NOMO-1 (cell line): ENCODE measurements at regions not wholly inside any gene's neighbourhood (a gene's known extent, or its start where the extent isn't known, plus 50 kb on each side); places are given as distances from the start of the nearest gene placed in this dataset.

ENCODE experiments used
- DNase-seq, 2 experiments: peaks; one replicate each; lab custom pipeline; 2025; ENCODE audit not compliant: unreplicated experiment in 2 of 2; lab: John Stamatoyannopoulos, UW

DNA sequence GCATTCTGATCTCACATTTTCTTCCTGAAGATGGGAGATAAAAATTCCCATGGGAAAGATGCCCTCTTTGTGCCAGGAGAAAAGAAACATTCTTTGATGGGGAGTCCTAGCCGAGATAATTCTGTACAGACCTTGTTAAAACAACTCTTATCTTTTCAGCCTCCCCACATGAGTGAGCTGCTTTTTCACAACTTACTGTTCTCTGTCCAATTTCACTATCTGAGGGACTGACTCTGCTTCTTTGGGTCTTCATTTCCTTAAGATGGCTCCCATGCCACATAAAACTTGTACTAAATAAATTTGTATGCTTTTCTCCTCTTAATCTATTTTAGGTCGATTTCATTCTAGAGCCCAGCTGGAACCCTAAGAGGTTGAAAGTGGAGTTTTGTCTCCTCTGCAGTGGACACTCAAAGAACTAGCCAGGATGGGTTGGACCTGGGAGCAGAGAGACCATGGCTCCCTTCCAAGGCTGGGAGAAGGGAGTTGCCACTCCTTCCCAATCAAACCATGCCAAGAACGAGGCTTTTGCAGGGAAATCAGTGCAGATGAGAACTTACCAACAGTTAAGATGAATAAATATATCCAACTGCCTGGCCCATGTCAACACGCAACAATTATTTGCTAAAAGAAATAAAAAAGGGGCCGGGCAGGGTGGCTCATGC, 285.8 kb upstream of the SULF2 start:
- no peak for DNase-seq

DNA sequence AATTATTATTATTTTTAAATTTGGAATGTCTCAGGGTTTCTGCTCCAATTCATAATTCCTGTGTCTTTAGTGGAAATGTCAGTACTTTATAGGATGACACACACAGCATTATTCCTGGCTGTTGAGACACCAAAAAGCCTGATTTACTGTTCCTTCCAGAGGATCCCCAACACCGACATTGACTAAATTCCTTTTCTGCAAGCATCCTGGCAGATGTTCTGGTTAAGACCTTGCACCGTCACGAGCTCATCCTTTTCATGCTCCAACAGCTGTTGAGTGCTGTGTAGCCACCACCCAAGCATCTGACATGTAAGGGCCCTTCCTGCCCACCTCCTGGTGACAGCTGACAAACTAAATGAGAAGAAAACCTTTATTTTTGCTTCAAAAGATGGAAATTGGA, 284.3 kb upstream of the SULF2 start:
- DNase-seq: no peak

DNA sequence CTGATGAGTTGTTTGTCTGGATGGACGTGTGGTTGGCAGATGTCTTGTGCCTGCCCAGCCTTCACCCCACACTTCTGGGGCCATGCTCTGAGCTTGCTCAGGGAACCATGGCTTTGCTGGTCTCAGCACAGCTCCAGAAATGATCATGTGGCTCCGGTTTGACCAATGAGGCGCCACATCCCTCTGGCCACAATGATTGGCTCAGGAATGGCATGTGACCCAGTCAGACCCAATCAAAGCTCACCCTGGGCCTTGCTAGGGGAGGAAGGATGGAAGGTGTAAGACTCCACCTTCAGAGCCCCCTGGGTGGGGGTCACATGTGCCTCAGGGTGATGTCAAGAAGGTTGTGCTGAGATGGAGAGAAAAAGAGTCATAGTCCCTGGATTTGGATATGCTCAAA, 281.6 kb upstream of the SULF2 start:
- no peak for DNase-seq

DNA sequence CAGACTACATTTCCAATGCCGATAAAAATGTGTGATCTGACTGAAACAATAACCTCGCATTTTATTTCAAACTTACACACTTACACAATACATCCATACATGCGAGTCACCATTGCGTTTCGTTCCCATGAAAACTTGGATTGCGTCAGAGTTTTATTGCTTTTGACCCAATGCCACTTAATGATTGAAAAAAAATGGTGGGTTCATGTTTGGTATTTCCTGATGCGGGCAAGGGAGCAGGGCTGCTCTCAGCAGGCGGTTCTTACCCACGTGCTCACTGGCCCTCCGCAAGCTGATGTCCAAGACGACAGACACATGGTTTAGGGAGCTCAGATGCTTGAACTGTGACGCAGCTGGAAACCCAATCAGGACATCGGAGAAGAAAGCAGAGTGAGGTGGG, 281.0 kb upstream of the SULF2 start:
- DNase-seq: no peak

DNA sequence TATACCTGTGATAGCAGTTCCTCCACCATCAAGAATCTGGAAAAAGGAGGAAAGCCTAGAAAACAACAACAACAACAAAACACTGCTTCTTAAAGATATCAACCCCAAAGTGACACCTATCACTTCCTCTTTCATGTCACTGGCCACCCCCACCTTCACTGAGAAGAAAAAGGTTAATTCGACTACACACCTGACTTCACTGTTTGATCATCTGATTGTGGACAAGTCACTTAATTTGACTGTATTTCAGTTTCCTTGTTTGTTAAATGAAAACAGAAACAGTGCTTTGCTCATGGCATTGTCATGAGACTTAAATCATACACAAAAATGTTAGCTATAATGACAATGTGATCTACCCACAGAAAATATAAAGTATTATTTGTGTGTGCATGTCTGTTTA, 280.6 kb upstream of the SULF2 start:
- DNase-seq: no peak

DNA sequence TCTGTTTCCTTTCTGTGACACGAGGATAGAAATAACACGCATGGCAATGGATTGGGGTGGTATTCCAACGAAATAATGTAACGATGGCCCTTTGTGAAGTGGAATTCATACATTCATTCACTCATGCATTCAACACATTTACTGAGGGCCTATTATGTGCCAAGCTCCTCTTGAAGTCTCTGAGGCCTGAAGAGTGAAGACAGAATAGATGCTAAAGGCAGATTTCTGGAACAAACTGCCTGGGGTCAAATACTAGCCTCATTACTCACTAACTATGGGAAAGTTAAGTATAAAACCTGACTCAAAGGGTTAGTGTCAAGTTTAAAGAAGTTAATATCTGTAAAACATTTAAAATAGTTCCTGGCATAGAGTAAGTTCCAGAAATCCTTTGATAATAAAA, 279.6 kb upstream of the SULF2 start:
- DNase-seq: no peak

DNA sequence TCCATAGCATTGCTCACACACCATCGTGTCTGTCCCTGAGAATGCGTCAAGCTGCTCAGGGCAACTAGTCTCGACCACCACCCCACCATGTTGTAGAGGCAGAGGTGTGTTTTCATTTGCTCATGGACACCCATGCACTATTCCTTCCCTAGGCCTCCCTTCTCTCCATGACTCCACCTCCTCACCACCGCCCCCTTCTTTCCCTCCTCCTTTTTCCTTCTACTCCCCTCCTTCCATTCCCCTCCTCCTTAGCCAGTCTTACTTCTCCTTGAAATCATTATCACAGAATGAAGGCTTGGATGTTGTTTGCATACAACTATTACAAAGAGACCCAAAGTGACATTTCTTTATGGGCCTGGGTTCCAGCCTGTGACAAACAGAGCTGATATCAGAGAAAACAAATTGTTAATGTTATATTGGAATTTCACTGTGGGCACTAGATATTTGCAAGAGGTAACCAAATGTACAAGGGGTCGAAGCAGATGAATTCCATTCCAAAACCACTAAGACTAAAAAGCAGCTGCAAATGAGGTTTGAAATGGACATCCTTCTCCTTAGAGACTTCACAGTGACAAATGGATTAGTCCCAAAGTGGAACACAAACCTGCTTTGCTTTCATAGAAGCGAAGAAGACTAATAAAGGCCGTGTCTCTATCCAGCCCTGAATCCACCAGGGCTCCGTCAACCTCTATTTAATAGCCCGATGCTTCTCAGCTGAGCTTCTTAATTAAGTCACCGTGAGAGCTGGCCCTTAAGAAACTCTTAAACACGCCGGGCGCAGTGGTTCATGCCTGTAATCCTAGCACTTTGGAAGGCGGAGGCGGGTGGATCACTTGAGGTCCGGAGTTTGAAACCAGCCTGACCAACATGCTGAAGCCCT, 275.8 kb upstream of the SULF2 start:
- DNase-seq: no peak

DNA sequence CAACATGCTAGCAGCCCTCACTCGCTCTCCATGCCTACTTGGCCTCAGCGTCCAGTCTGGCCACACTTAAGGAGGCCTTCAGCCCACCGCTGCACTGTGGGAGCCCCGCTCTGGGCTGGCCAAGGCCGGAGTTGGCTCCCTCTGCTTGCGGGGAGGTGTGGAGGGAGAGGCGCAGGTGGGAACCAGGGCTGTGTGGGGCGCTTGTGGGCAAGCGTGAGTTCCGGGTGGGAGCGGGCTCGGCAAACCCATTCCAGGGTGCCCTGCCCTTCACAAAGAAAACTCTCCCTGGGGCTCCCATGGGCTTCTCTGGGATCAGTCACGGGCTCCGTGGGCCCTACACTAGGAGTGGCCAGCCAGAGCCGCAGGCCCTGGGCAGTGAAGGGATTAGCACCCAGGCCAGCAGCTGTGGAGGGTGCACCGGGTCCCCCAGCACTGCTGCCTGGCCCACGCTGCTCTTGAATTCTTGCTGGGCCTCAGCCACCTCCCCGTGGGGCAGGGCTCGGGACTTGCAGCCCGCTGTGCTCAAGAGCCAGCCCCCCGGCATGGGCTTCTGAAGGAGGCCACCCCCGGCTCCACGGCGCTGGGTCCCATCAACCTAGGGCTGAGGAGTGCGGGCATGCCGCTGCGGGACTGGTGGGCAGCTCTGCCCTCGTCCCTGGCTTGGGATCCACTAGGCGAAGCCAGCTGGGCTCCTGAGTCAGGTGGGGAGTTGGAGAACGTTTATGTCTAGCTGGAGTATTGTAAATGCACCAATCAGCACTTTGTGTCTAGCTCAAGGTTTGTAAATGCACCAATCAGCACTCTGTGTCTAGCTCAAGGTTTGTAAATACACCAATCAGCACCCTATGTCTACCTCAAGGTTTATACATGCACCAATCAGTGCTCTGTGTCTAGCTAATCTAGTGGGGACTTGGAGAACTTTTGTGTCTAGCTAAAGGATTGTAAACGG, 273.6 kb upstream of the SULF2 start:
- DNase-seq: no peak

DNA sequence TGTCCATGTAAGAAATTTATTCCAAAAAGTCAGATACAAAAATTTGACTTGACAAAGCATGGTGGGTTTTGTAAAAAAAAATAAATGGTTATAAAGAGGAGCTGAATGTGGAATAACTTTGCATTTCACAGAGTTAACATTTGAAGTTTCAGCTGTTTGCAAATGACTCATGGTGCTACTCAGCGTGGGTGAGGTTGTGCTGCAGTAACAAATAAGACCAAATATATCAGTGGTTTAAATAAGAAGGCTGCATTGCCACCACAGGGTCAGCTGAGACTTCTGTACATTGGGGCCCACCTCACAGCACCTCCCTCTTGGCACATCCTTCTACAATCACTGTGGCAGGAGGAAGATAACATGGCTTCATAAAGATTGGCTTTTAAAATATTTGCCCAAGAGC, 272.5 kb upstream of the SULF2 start:
- DNase-seq: no peak

DNA sequence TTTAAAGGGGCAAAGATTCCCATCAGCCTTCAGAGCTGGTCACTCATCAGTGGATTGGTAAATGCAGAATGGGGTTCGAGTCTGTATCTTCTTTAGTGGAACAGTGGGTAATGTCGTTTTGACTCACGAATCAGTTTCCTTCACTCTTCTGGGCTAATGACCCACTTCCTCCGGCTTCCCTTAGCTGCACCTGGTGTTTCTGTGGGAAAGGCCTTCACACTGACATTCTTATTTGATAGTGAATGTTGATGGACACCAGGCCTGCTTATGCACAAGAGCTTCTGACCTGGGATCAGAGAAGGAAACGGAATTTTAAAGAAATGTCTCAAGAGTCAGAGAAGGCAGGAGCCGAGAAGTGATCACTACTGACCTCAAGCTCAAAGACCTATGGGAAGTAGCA, 272.0 kb upstream of the SULF2 start:
- no peak for DNase-seq

DNA sequence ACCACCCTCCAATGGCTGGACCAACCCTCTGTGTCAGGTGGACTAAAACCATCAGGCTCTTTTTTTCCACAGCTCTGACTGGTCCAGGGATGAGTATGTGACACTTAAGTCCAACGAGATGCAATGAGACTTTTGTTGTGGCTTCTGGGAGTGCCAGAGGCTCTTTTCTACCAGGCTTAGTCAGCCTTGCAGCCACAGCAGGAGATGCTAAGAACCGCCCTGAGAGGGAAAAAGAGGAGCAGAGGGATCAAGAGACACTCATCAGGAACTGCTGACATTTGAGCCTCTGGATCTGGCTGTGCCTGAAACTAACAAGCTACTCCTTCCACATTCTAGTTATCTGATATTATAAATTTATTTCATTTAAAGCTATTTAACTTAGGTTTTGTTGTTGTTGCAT, 270.9 kb upstream of the SULF2 start:
- no peak for DNase-seq

DNA sequence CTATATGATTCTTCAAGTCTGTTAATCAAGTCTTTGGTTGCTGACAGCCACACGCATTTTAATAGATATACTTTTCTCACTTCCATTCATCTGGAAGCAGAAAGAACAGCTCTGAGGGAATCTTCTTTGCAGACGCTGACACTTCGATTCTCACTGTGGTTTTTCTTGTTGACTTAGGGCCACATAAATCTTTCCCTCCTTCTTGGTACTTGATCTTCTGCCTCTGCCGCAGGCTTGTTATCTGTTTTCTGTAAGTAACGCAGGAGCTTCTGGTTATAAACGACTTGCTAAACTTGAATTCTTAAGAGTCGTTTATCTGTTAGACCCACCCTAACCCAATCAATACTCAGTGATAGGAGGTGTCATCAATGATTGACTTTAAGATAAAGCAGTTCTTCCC, 268.8 kb upstream of the SULF2 start:
- no peak for DNase-seq

DNA sequence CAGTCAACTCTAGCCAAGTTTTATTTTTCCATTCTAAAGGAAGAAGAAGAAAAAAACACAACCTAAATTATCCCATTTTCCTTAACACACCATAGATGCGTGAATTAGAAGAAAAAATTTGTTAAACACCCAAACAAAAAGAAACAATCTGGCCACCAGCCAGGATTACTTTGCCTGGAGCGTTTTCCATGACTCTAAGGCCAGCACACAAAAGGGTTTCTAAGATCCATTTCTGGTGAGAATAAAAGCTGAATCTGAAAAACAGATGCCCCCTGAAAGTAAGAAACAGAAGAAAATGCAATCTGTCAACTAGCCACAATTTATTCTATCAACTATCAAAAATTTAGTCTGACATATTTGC, 267.2 kb upstream of the SULF2 start:
- DNase-seq: no peak

DNA sequence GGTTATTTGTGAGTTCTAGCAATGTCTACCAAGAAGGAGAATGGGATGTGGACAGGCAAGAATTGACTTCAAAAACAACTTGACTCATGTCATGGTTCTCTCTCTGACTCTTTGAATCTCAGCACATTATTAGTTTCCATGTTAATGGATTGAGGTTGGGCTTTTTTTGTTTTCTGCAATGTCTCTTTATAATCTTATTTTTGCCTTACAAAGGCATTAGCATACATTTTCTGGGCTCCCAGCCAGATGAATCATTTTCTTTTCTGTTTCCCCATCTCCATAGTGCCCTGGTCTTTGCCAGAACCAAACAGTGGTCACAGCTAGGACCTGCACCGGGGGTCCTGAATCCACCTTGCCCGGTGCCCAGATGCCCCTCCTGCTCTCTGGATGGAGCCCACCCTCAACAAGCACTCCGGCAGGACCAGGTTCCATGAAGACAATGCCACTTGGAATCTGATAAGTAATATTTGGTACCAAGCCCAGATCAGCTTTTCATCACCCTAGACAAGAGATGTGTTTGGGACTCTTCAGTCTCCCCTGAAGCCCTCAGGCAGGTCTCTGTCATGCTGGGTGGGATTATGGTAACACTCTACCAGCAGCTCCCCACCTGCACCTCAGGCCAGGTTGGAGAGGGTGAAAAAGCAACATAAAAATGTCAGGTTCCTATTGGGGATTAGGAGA, 266.7 kb upstream of the SULF2 start:
- no peak for DNase-seq

DNA sequence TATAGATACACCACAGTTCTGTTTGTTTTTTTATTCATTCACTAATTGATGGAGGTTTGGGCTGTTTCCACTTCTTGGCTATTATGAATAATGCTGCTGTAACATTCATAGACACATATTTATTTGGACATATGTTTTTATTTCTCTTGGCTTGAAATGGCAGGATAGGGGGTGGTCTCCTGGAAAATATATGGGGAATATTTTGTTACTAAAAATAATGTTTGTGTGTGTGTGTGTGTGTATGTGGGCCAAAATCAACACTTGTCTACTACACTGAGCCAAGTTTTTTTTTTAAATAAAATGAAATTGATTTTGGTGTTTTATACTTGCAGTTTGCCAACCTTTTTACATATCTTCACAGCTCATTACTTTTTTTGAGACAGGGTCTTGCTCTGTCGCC, 264.4 kb upstream of the SULF2 start:
- DNase-seq: no peak

DNA sequence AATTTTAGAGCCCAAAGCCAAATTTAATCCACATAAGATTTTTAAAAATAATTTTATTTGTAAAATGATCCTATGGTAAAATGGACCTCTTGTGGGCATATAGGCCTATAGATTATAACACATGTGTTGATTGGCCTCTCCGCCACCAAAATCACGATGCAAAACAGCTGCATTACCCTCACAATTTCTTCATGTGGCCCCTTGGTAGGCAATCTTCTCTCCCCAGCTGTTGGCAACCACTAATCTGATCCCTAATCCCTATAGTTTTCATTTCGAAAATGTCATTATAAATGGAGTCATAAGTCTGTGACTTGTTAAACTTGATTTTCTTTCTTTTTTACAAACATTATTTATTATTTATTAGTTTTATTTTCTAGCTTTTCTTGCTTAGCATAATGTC, 263.9 kb upstream of the SULF2 start:
- DNase-seq: no peak

DNA sequence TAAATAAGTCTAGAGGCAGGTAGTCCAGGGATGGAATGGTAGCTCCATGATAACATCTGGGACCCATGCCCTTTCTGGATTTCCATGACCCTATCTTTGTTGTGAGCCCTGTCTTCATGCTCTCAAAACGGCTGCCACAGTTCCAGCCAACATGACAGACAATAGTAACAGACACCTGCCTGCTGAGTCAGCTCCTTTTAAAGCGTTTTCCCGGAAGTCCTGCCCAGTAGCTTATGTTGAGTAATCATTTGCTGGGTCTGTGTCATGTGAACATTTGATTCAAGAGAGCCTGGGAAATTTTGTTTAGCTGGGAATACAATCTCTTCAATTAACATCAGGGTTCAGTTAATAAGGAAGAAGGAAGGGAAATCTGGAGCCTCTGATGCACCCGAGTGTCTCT, 262.2 kb upstream of the SULF2 start:
- no peak for DNase-seq

DNA sequence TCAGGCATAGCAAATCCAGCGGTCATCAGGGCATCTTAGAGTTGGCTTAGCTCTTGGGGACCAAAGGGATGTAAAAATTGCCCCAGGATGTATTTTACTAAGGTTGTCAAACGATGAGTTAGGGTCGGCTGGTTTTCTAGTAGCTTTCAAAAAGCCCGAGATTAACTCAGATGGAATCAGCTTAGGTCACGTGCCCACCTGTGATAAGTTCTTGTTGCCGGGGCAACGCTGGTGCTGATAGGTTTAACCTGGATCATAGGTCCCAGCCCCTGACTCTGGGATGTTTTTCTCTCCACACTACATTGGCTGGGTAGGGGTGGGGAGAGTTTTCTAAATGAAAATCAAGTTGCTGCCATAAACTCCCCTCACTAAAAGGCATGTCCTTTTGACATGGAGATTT, 257.3 kb upstream of the SULF2 start:
- DNase-seq: no peak

DNA sequence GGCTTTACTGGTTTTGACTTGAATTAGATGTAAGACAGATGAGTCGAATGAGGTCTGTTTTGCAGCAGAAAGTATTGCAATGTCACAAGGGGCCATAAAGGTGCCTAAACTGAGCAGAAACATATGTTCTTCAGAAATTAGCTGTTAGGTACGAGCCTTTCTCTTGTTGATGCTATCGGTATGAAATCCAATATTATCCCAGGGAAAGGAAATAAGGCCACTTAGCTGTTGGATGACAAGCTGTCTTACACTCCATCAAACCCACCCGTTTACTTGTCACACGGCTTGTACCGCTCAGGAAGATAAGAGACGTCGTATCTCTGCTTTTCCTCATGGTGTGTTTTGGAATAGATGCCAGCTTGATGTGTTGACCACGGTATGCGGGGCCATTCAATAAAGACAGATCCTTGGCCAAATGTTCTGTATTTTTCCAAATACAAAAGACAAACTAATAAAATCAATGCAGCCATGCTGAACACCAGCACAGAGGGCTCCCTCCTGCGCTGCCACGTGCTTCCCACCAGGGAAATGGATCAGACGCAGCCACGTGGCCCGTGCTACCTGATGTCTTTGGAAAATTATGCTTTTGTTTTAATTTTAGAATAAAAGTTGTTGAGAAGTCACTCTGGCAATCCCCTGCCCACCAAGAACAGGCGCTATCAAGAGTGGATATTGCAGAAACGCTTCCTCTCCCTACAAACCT, 255.9 kb upstream of the SULF2 start:
- no peak for DNase-seq

DNA sequence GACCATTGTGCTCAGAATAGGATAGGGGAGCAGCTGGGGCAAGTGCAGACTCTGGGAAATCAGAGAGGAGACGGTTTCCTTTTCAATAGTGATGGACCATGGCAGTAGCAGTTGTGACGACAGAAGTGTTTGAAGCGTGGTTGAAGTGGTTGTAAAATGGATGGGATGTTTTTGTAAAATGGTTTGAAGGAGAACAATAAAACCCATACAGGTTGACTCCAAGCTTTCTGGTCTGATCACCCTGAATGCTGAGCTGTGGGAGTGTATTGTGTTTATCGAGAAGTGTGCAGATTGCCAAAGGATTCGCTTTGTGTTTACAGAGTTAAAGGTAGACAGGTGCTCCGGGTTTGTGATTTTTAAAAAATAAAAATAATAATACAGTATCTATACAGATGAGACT, 255.2 kb upstream of the SULF2 start:
- DNase-seq: no peak
